ENCODE measurements at regions not wholly inside any gene's neighbourhood (a gene's known extent, or its start where the extent isn't known, plus 50 kb on each side); places are given as distances from the start of the nearest gene placed in this dataset.

GRCh38 chr15:96619174-96619573, 288.7 kb downstream of the NR2F2 start:
- TF ChIP-seq, protein P1, sequence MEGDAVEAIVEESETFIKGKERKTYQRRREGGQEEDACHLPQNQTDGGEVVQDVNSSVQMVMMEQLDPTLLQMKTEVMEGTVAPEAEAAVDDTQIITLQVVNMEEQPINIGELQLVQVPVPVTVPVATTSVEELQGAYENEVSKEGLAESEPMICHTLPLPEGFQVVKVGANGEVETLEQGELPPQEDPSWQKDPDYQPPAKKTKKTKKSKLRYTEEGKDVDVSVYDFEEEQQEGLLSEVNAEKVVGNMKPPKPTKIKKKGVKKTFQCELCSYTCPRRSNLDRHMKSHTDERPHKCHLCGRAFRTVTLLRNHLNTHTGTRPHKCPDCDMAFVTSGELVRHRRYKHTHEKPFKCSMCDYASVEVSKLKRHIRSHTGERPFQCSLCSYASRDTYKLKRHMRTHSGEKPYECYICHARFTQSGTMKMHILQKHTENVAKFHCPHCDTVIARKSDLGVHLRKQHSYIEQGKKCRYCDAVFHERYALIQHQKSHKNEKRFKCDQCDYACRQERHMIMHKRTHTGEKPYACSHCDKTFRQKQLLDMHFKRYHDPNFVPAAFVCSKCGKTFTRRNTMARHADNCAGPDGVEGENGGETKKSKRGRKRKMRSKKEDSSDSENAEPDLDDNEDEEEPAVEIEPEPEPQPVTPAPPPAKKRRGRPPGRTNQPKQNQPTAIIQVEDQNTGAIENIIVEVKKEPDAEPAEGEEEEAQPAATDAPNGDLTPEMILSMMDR (conservative IDR thresholded peaks at IDR 0.05 in 1 of 2, IDR thresholded peaks at IDR 0.05 in 1 of 2; ENCODE audit: low read depth in 1 of 2, low read length in 2 of 2), result no peak
- TF ChIP-seq EZH2 (IDR thresholded peaks at IDR 0.05; ENCODE audit: low read length, missing control alignments), result no peak

All from fibroblast of lung (primary cell).